Common myeloid progenitor, CD34-positive (primary cell): ENCODE measurements at regions not wholly inside any gene's neighbourhood (a gene's known extent, or its start where the extent isn't known, plus 50 kb on each side); places are given as distances from the start of the nearest gene placed in this dataset.
"Not testable (repeated sequence)": the region's sequence is repeated elsewhere in the genome, so short reads cannot be mapped to it uniquely, and the experiment has no call there.

ENCODE experiments used
- CTCF ChIA-PET: fragments of 350-600 bp; sonication (Branson Sonifier 250); formaldehyde crosslinking; loops from one replicate; lab custom pipeline; 2021; ENCODE audit warnings: antibody characterized with exemption; lab: Charles Lee
- POLR2A ChIA-PET: fragments of 350-600 bp; sonication (Branson Sonifier 250); formaldehyde crosslinking; loops from one replicate; lab custom pipeline; 2021; ENCODE audit warnings: antibody characterized with exemption; lab: Charles Lee
- DNase-seq, 3 donors: peaks; one replicate each; pipeline versions ENCODE4 v3.0.0 to v3.0.0-alpha.2; 2013
- H3K27ac ChIP-seq, 2 experiments: 1 replicate in 1 of 2; 2 replicates in 1 of 2; pipeline ENCODE4 v1.7.0; 2013; ENCODE audit warnings: inconsistent platforms in 2 of 2, low read length in 2 of 2, mild to moderate bottlenecking in 2 of 2, low read depth in 1 of 2, moderate library complexity in 1 of 2; ENCODE audit not compliant: severe bottlenecking in 2 of 2, insufficient read depth in 1 of 2, poor library complexity in 1 of 2
- H3K27me3 ChIP-seq, 5 experiments: replicated peaks in 2 of 5; 1 replicate in 3 of 5; 2 replicates in 2 of 5; pipeline versions ENCODE4 v1.6.1 to v1.7.0; 2013; ENCODE audit warnings: low read length in 4 of 5, mild to moderate bottlenecking in 2 of 5, moderate library complexity in 2 of 5, inconsistent platforms in 1 of 5; ENCODE audit not compliant: insufficient read depth in 5 of 5, control insufficient read depth in 4 of 5
- H3K36me3 ChIP-seq, 4 experiments: 1 replicate in 2 of 4; 2 replicates in 2 of 4; pipeline versions ENCODE4 v1.6.1 to v1.7.0; 2013; ENCODE audit warnings: low read length in 3 of 4, control low read depth in 1 of 4, mild to moderate bottlenecking in 1 of 4; ENCODE audit not compliant: control insufficient read depth in 4 of 4, insufficient read depth in 4 of 4
- H3K4me1 ChIP-seq, 4 experiments: 1 replicate in 3 of 4; 2 replicates in 1 of 4; pipeline versions ENCODE4 v1.6.1 to v1.7.1; 2013; ENCODE audit warnings: low read length in 3 of 4, mild to moderate bottlenecking in 3 of 4, control low read depth in 1 of 4, inconsistent platforms in 1 of 4, moderate library complexity in 1 of 4; ENCODE audit not compliant: control insufficient read depth in 4 of 4, insufficient read depth in 4 of 4; ENCODE audit errors: control extremely low read depth in 1 of 4
- H3K4me3 ChIP-seq, 7 experiments: 1 replicate in 4 of 7; 2 replicates in 3 of 7; pipeline versions ENCODE4 v1.5.1 to v1.7.0; 2013; ENCODE audit warnings: mild to moderate bottlenecking in 7 of 7, low read length in 6 of 7, moderate library complexity in 6 of 7, inconsistent platforms in 2 of 7, low read depth in 2 of 7, control low read depth in 1 of 7; ENCODE audit not compliant: insufficient read depth in 4 of 7, control insufficient read depth in 1 of 7; ENCODE audit errors: extremely low read depth in 1 of 7
- H3K9me3 ChIP-seq, 5 experiments: 1 replicate in 4 of 5; 2 replicates in 1 of 5; pipeline versions ENCODE4 v1.6.1 to v1.7.1; 2013; ENCODE audit warnings: low read length in 4 of 5, mild to moderate bottlenecking in 2 of 5, inconsistent platforms in 1 of 5, low read depth in 1 of 5, moderate library complexity in 1 of 5; ENCODE audit not compliant: control insufficient read depth in 4 of 5, insufficient read depth in 2 of 5; ENCODE audit errors: control extremely low read depth in 1 of 5
- WGBS: methylation state at CpG from one replicate; pipeline ENCODE4 v1.1.5; 2013; ENCODE audit not compliant: insufficient coverage; 5-methylcytosine and 5-hydroxymethylcytosine counted together

- H3K27ac ChIP-seq, H3K9me3 ChIP-seq, H3K4me3 ChIP-seq, DNase-seq, CTCF ChIA-PET, H3K36me3 ChIP-seq, POLR2A ChIA-PET, H3K27me3 ChIP-seq, H3K4me1 ChIP-seq: not testable (repeated sequence)
These were observed 267.4 kb downstream of the ZWINT start for GRCh38 chr10:56093645-56094044.

GRCh38 chr10:56091872-56092271, 269.2 kb downstream of the ZWINT start:
- no peak for DNase-seq
- no peaks in the 10 kb centered on the region for H3K27me3 ChIP-seq
- POLR2A ChIA-PET: no interaction called here
- CTCF ChIA-PET: no interaction called here
- no peaks in the 10 kb centered on the region for H3K36me3 ChIP-seq
- no peak overlapping the region for H3K4me3 ChIP-seq
- no peak overlapping the region for H3K27ac ChIP-seq
- H3K9me3 ChIP-seq: no peaks in the 10 kb centered on the region
- H3K4me1 ChIP-seq: no peaks in the 10 kb centered on the region

GRCh38 chr10:56090914-56091540, 270.0 kb downstream of the ZWINT start:
- Histone ChIP-seq H3K4me3 (no peak overlapping the region), H3K4me1 (no peaks in the 10 kb centered on the region), H3K27me3 (no peaks in the 10 kb centered on the region), H3K9me3 (no peaks in the 10 kb centered on the region), H3K27ac (no peak overlapping the region), H3K36me3 (no peaks in the 10 kb centered on the region)
- ChIA-PET CTCF (no interaction called here), POLR2A (no interaction called here)
- no peak for DNase-seq
- 82% methylated on average over 2 of the region's 3 CpGs for WGBS

GRCh38 chr10:56085406-56086122, 275.5 kb downstream of the ZWINT start:
- H3K36me3 ChIP-seq: no peaks in the 10 kb centered on the region
- WGBS: no CpG with 5 or more reads among the region's 1 CpG
- ChIA-PET CTCF (no interaction called here), POLR2A (no interaction called here)
- no peaks in the 10 kb centered on the region for H3K27me3 ChIP-seq
- H3K27ac ChIP-seq: no peak overlapping the region
- no peak overlapping the region for H3K4me3 ChIP-seq
- no peak for DNase-seq
- H3K9me3 ChIP-seq: peaks cover 0 to 1% (median 0%) of the 10 kb centered on the region in 5 experiments
- H3K4me1 ChIP-seq: no peaks in the 10 kb centered on the region

GRCh38 chr10:56082169-56082568, 278.9 kb downstream of the ZWINT start:
- no peak overlapping the region for H3K4me3 ChIP-seq
- H3K27ac ChIP-seq: no peak overlapping the region
- H3K36me3 ChIP-seq: no peaks in the 10 kb centered on the region
- no peaks in the 10 kb centered on the region for H3K27me3 ChIP-seq
- no CpG with 5 or more reads among the region's 3 CpGs for WGBS
- peaks cover 0 to 1% (median 0%) of the 10 kb centered on the region in 5 experiments for H3K9me3 ChIP-seq
- no peak for DNase-seq
- no peaks in the 10 kb centered on the region for H3K4me1 ChIP-seq
- ChIA-PET CTCF (no interaction called here), POLR2A (no interaction called here)

- WGBS: 77% methylated on average over 11 of the region's 12 CpGs
These were observed 292.4 kb downstream of the ZWINT start for GRCh38 chr10:56068473-56069263.

GRCh38 chr10:56068040-56068439, 293.0 kb downstream of the ZWINT start:
- no peak for DNase-seq
- no peaks in the 10 kb centered on the region for H3K9me3 ChIP-seq
- H3K36me3 ChIP-seq: no peaks in the 10 kb centered on the region
- no peak overlapping the region for H3K4me3 ChIP-seq
- no peak overlapping the region for H3K27ac ChIP-seq
- no peaks in the 10 kb centered on the region for H3K27me3 ChIP-seq
- WGBS: 79% methylated on average over 2 of the region's 2 CpGs
- ChIA-PET CTCF (no interaction called here), POLR2A (no interaction called here)
- no peaks in the 10 kb centered on the region for H3K4me1 ChIP-seq

More at GRCh38 chr10:56068473-56069263, 292.4 kb downstream of the ZWINT start:
- no peak for DNase-seq
- Histone ChIP-seq H3K36me3 (no peaks in the 10 kb centered on the region), H3K27ac (no peak overlapping the region), H3K4me3 (no peak overlapping the region), H3K9me3 (no peaks in the 10 kb centered on the region), H3K4me1 (no peaks in the 10 kb centered on the region), H3K27me3 (no peaks in the 10 kb centered on the region)
- ChIA-PET CTCF (no interaction called here), POLR2A (no interaction called here)
